HepG2 (cell line): ENCODE measurements at regions not wholly inside any gene's neighbourhood (a gene's known extent, or its start where the extent isn't known, plus 50 kb on each side); places are given as distances from the start of the nearest gene placed in this dataset.

Experiments used
- IRF2 ChIP-seq: IDR thresholded peaks from 2 replicates; pipeline ENCODE4 v1.6.1; 2018; ENCODE audit warnings: missing genetic modification reagents, missing compliant biosample characterization
- KDM4B ChIP-seq: sonication (generic); formaldehyde crosslinking; IDR thresholded peaks from 2 replicates; pipeline ENCODE4 v1.4.0; 2020; ENCODE audit warnings: missing genetic modification reagents
- MTA3 ChIP-seq: sonication (generic); formaldehyde crosslinking; IDR thresholded peaks from 2 replicates; pipeline ENCODE4 v1.4.0; 2020; ENCODE audit warnings: missing genetic modification reagents
- SMAD3 ChIP-seq: sonication (generic); formaldehyde crosslinking; IDR thresholded peaks from 2 replicates; pipeline ENCODE4 v1.4.0; 2020; ENCODE audit warnings: missing genetic modification reagents
- TAF15 ChIP-seq: fragments of 200-400 bp; formaldehyde crosslinking; IDR thresholded peaks from one replicate; pipeline ENCODE4 v1.6.1; 2018; ENCODE audit warnings: mild to moderate bottlenecking, low read depth, low read length; ENCODE audit not compliant: poor library complexity, severe bottlenecking
- TIGD3 ChIP-seq: sonication (generic); formaldehyde crosslinking; IDR thresholded peaks from 2 replicates; pipeline ENCODE4 v1.5.1; 2020; ENCODE audit warnings: mild to moderate bottlenecking, missing genetic modification reagents, borderline replicate concordance
- ZBTB38 ChIP-seq: sonication (generic); formaldehyde crosslinking; IDR thresholded peaks from 2 replicates; pipeline ENCODE4 v1.5.1; 2020; ENCODE audit warnings: mild to moderate bottlenecking, missing genetic modification reagents
- ZNF17 ChIP-seq: sonication (generic); formaldehyde crosslinking; IDR thresholded peaks from 2 replicates; pipeline ENCODE4 v1.5.0; 2020; ENCODE audit warnings: mild to moderate bottlenecking, missing genetic modification reagents
- ZNF354B ChIP-seq: sonication (generic); formaldehyde crosslinking; IDR thresholded peaks from 2 replicates; pipeline ENCODE4 v1.8.0; 2022; ENCODE audit warnings: mild to moderate bottlenecking, missing genetic modification reagents
- ZNF652 ChIP-seq: IDR thresholded peaks from 2 replicates; pipeline ENCODE4 v1.6.1; 2016; ENCODE audit warnings: low read depth, borderline replicate concordance
- ZNF792 ChIP-seq: IDR thresholded peaks from 2 replicates; pipeline ENCODE4 v1.6.1; 2016

GRCh38 chr2:160967523-160967922 lies 192.7 kb upstream of the TANK start:
- TF ChIP-seq ZNF17 (CRISPR knock-in tag) (no peak), TIGD3 (CRISPR knock-in tag) (no peak), TAF15 (no peak), ZNF354B (CRISPR knock-in tag) (no peak), KDM4B (CRISPR knock-in tag) (no peak), MTA3 (CRISPR knock-in tag) (no peak), ZBTB38 (CRISPR knock-in tag) (no peak), IRF2 (no peak), ZNF792 (CRISPR knock-in tag) (no peak), ZNF652 (CRISPR knock-in tag) (no peak), SMAD3 (CRISPR knock-in tag) (no peak)
